LNCaP clone FGC (cell line): ENCODE measurements at regions not wholly inside any gene's neighbourhood (a gene's known extent, or its start where the extent isn't known, plus 50 kb on each side); places are given as distances from the start of the nearest gene placed in this dataset.

Experiments
- DNase-seq: peaks from one replicate; pipeline ENCODE4 v3.0.0-alpha.2; 2011; ENCODE audit warnings: low read depth
- H3K4me3 ChIP-seq: 2 replicates; pipeline ENCODE4 v1.5.1; 2011; ENCODE audit warnings: mild to moderate bottlenecking, low read depth, low read length, control low read depth
- CTCF ChIP-seq: IDR thresholded peaks from 2 replicates; pipeline ENCODE4 v1.5.1; 2012; ENCODE audit warnings: mild to moderate bottlenecking; ENCODE audit not compliant: control insufficient read depth, insufficient read depth; ENCODE audit errors: extremely low read depth

- TF ChIP-seq CTCF, result no peak
- DNase-seq, result no peak
- H3K4me3 ChIP-seq, result no peak overlapping the region
These were observed 74.7 kb upstream of the TLK1 start for GRCh38 chr2:171235262-171235881.

GRCh38 chr2:171230176-171230575, 69.5 kb upstream of the TLK1 start:
- TF ChIP-seq CTCF, result no peak
- no peak for DNase-seq

GRCh38 chr2:171228826-171229225, 68.1 kb upstream of the TLK1 start:
- TF ChIP-seq CTCF, result no peak
- no peak overlapping the region for H3K4me3 ChIP-seq

More at GRCh38 chr2:171230176-171230575, 69.5 kb upstream of the TLK1 start:
- H3K4me3 ChIP-seq, result no peak overlapping the region

GRCh38 chr2:171227066-171227782, 66.5 kb upstream of the TLK1 start:
- no peak for DNase-seq
- no peak overlapping the region for H3K4me3 ChIP-seq
- TF ChIP-seq CTCF, result no peak

More at GRCh38 chr2:171228826-171229225, 68.1 kb upstream of the TLK1 start:
- DNase-seq, result no peak

GRCh38 chr2:171226461-171226860, 65.8 kb upstream of the TLK1 start:
- no peak overlapping the region for H3K4me3 ChIP-seq
- TF ChIP-seq CTCF, result no peak
- no peak for DNase-seq

- H3K4me3 ChIP-seq, result no peak overlapping the region
These were observed 65.3 kb upstream of the TLK1 start for GRCh38 chr2:171225989-171226388.

More at GRCh38 chr2:171225989-171226388, 65.3 kb upstream of the TLK1 start:
- no peak for TF ChIP-seq CTCF
- no peak for DNase-seq
